ENCODE measurements at regions not wholly inside any gene's neighbourhood (a gene's known extent, or its start where the extent isn't known, plus 50 kb on each side); places are given as distances from the start of the nearest gene placed in this dataset.

DNA sequence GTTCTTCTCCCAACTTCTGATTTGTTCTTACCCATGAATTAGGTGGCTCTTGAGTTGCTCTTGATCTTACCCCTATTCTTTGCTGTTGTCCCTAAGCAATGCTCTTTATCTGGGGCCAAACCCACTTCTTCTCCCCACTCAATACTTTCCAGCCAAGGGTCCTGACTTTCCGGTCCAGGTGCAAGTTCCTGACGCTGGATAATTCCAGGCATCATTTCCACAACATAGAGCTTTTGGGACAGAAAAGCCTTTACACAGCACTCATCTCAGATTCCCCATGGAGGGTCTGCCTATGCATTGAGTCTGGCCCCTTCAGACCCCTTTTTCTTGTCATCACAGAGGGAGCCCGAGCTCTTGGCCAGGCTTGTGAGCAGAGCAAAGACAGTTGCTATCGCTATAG is 85.4 kb upstream of the BOC start:
- no peaks in the 10 kb centered on the region for H3K36me3 ChIP-seq (ENCODE audit: control insufficient read depth, insufficient read depth, low read length)
- no peaks in the 10 kb centered on the region for H3K4me1 ChIP-seq (ENCODE audit: control insufficient read depth, insufficient read depth, low read length)
- H3K27me3 ChIP-seq (ENCODE audit: control insufficient read depth, insufficient read depth, low read length): no peaks in the 10 kb centered on the region
- H3K9ac ChIP-seq (ENCODE audit: low read length): no peak overlapping the region
- H3K4me3 ChIP-seq (ENCODE audit: low read length): no peak overlapping the region
- no peaks in the 10 kb centered on the region for H3K9me3 ChIP-seq (ENCODE audit: control insufficient read depth, low read length)

DNA sequence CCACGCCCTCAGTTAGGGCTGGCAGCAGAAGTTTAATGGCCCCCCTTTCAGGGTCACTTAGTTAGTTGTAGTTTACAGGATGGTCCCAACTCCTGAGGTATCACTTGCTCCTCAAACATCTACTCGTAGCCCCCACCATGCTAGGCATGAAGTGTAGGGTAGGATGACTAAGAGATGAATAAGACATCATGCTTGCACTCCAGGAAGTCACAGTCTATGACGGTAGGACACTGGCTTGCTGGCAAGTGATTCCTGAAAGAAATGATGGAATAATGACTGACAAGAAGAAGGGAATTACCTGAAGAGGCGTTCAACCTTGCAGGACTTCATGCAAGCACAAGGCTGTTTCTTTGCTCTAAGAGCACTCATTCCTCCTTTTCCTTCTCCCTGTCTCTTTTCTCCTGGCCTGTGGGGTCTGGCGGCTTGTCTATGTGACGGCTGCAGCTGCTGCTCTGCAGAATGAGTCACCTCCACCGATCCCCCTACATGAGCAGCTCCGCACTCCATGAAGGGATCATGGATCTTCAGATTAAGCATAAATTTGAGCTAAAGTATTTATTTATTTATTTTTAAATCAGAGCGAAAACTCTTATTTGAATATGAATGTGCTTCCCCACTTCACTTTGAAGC is 82.9 kb upstream of the BOC start:
- H3K4me1 ChIP-seq (ENCODE audit: control insufficient read depth, insufficient read depth, low read length): no peaks in the 10 kb centered on the region
- H3K9ac ChIP-seq (ENCODE audit: low read length): no peak overlapping the region
- H3K27me3 ChIP-seq (ENCODE audit: control insufficient read depth, insufficient read depth, low read length): no peaks in the 10 kb centered on the region
- no peaks in the 10 kb centered on the region for H3K36me3 ChIP-seq (ENCODE audit: control insufficient read depth, insufficient read depth, low read length)
- no peaks in the 10 kb centered on the region for H3K9me3 ChIP-seq (ENCODE audit: control insufficient read depth, low read length)
- H3K4me3 ChIP-seq (ENCODE audit: low read length): no peak overlapping the region

DNA sequence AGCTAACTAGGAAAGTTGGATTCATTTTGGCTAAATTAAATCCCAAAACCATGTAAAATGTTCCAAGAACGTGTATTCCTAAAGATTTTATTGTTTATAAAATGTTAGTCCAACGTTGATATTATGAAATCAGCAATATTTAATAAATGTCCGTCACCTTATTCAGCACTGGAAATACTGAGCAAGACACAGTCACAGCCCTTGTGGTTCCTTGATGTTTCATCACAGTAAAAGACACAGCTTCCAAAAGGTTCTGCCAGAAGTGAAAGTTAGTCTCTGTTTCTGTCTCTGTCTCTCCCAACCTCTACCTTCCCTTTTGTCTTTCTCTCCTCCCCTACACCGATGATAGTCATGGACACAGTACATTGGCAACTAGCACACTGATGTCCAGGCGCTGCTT is 82.2 kb upstream of the BOC start:
- no peaks in the 10 kb centered on the region for H3K9me3 ChIP-seq (ENCODE audit: control insufficient read depth, low read length)
- no peak overlapping the region for H3K9ac ChIP-seq (ENCODE audit: low read length)
- no peaks in the 10 kb centered on the region for H3K27me3 ChIP-seq (ENCODE audit: control insufficient read depth, insufficient read depth, low read length)
- no peaks in the 10 kb centered on the region for H3K36me3 ChIP-seq (ENCODE audit: control insufficient read depth, insufficient read depth, low read length)
- no peak overlapping the region for H3K4me3 ChIP-seq (ENCODE audit: low read length)
- no peaks in the 10 kb centered on the region for H3K4me1 ChIP-seq (ENCODE audit: control insufficient read depth, insufficient read depth, low read length)

DNA sequence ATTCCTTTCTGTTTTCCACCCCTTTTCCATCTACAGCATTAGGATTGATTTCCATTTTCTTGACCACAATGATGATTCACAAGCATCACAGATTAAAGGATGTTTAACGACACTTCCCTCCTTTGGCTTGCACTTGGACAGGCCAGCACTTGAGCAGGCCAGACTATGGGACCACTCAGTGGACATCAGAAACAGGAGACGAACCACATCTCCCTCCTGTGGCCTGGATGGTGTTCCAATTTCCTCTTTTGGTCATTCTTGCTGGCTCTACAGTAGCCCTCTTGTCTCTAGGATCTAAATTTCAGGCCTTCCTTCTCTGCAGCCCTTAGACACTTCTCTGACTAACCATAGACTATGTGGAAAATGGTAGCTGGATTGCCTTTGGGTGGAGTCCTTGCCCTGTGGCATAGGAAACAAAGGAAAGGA is 78.8 kb upstream of the BOC start:
- Histone ChIP-seq H3K27me3 (ENCODE audit: control insufficient read depth, insufficient read depth, low read length) (no peaks in the 10 kb centered on the region), H3K9me3 (ENCODE audit: control insufficient read depth, low read length) (no peaks in the 10 kb centered on the region), H3K36me3 (ENCODE audit: control insufficient read depth, insufficient read depth, low read length) (no peaks in the 10 kb centered on the region), H3K9ac (ENCODE audit: low read length) (no peak overlapping the region), H3K4me1 (ENCODE audit: control insufficient read depth, insufficient read depth, low read length) (no peaks in the 10 kb centered on the region), H3K4me3 (ENCODE audit: low read length) (no peak overlapping the region)

DNA sequence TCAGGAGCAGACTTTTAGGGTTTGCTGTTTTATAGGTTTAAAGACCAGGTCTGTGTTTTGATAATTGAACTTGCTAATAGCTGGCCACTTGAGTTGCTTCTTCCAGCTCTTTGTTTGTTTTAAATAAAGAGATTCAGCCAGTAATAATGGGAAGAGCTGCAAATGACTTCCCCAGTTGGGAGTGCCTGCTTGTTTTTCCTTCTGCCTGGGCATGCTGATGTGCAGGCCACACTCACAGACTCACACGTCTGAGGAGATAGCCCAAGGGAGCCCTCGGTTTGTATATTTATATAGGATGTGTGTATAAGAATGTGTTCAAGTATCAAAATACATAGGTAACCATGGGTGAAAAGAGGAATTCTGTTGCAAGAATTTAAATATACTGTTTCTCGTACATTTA is 78.2 kb upstream of the BOC start:
- Histone ChIP-seq H3K4me3 (ENCODE audit: low read length) (no peak overlapping the region), H3K27me3 (ENCODE audit: control insufficient read depth, insufficient read depth, low read length) (no peaks in the 10 kb centered on the region), H3K36me3 (ENCODE audit: control insufficient read depth, insufficient read depth, low read length) (no peaks in the 10 kb centered on the region), H3K9ac (ENCODE audit: low read length) (no peak overlapping the region), H3K9me3 (ENCODE audit: control insufficient read depth, low read length) (no peaks in the 10 kb centered on the region), H3K4me1 (ENCODE audit: control insufficient read depth, insufficient read depth, low read length) (no peaks in the 10 kb centered on the region)

DNA sequence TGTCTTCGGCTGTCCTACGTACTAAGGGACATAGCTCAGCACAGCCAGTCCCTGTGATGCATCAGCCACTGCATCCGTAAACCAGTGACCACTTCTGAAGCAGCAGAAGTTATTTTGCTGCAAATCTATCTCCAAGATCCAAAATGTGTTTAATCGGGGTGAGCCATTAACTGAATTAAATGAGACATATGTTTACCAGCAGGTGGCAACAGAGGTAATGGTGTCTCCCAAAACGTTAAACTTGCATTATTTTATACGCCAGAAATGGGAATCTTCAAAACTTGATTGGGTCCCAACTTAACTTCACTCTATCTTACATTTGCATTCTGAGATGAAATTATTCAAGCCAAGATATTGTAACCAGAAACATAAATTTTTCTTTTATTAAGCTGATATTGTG is 75.3 kb upstream of the BOC start:
- Histone ChIP-seq H3K36me3 (ENCODE audit: control insufficient read depth, insufficient read depth, low read length) (no peaks in the 10 kb centered on the region), H3K9ac (ENCODE audit: low read length) (no peak overlapping the region), H3K9me3 (ENCODE audit: control insufficient read depth, low read length) (no peaks in the 10 kb centered on the region), H3K27me3 (ENCODE audit: control insufficient read depth, insufficient read depth, low read length) (no peaks in the 10 kb centered on the region), H3K4me3 (ENCODE audit: low read length) (no peak overlapping the region), H3K4me1 (ENCODE audit: control insufficient read depth, insufficient read depth, low read length) (no peaks in the 10 kb centered on the region)

DNA sequence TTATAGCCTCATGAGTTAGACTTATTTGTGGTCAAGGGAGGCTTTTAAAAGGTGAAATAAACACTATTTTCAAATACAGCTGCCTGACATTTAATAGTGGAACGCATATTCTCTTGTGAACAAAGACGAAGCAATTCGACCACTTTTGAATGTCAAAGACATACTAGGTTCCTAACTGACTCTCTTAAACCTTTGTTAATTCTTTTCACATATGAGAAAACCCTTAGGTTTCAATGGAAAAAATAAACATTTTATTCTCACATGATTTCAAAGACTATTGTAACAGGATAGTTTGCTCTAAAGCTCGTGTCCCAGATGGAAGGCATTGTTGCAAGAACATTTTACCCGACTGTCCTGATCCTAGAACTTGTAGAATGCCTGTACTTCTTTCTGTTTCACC is 74.8 kb upstream of the BOC start:
- Histone ChIP-seq H3K9ac (ENCODE audit: low read length) (no peak overlapping the region), H3K9me3 (ENCODE audit: control insufficient read depth, low read length) (no peaks in the 10 kb centered on the region), H3K4me3 (ENCODE audit: low read length) (no peak overlapping the region), H3K36me3 (ENCODE audit: control insufficient read depth, insufficient read depth, low read length) (no peaks in the 10 kb centered on the region), H3K4me1 (ENCODE audit: control insufficient read depth, insufficient read depth, low read length) (no peaks in the 10 kb centered on the region), H3K27me3 (ENCODE audit: control insufficient read depth, insufficient read depth, low read length) (no peaks in the 10 kb centered on the region)

DNA sequence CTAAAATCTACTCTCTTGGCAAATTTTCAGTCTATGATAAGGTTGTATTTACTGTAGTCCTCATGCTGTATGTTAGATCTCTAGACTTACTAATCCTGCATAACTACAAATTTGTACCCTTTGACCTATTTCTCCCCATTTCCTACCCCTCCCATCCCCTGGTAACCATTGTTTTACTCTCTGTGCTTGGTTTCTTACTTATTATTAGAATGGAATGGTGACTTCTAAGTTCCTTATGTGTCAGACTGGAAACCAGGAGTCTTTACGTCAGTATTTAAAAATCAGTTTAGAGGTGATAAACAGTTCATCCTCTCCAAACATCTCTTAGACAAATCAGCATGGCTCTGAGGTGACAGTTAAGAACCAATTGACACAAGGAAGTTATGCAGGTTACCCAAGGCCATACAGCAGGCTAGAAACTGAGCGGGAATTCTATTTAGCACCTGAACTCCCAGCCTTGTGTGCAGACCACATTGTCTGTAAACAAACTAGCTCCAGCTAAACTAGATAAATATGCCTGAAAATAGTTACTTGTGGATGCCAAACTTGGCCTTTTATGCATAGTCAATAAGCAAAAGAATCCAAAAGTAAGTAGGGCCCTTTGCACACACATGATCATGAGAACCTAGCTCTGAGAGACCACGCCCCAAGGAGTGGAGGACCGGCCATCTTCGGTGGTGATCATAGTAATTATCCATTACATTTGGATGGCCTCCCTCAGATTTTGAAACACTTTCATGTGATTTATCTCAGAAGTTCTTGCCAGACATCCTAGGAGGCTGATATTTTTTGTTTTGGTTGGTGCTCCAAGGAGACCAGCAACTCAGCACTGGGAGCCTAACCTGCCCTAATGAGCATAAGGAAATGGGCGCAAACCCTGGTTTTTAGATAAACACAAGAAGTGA is 72.3 kb upstream of the BOC start:
- no peaks in the 10 kb centered on the region for H3K4me1 ChIP-seq (ENCODE audit: control insufficient read depth, insufficient read depth, low read length)
- H3K9ac ChIP-seq (ENCODE audit: low read length): no peak overlapping the region
- no peak overlapping the region for H3K4me3 ChIP-seq (ENCODE audit: low read length)
- H3K36me3 ChIP-seq (ENCODE audit: control insufficient read depth, insufficient read depth, low read length): no peaks in the 10 kb centered on the region
- H3K27me3 ChIP-seq (ENCODE audit: control insufficient read depth, insufficient read depth, low read length): no peaks in the 10 kb centered on the region
- no peaks in the 10 kb centered on the region for H3K9me3 ChIP-seq (ENCODE audit: control insufficient read depth, low read length)

DNA sequence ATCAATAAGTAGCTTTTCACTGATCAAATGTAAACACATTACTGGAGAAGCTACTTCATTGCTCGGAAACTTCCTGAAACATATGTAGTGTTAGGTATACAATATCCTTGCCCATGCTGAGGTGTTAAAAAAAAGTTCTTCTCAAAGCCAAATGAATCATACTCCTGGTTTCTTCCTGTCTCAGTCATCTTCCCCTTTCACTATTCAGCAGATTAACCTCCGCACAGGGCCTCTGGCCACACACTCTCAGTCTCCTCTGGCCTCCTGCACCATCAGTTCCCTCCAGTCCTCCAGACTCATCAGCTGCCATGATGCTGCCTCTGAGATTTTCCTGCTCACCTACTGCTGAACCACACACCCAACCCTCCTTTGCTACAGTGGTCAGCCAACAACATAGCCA is 70.5 kb upstream of the BOC start:
- Histone ChIP-seq H3K4me1 (ENCODE audit: control insufficient read depth, insufficient read depth, low read length) (no peaks in the 10 kb centered on the region), H3K9me3 (ENCODE audit: control insufficient read depth, low read length) (no peaks in the 10 kb centered on the region), H3K36me3 (ENCODE audit: control insufficient read depth, insufficient read depth, low read length) (no peaks in the 10 kb centered on the region), H3K9ac (ENCODE audit: low read length) (no peak overlapping the region), H3K27me3 (ENCODE audit: control insufficient read depth, insufficient read depth, low read length) (no peaks in the 10 kb centered on the region), H3K4me3 (ENCODE audit: low read length) (no peak overlapping the region)

DNA sequence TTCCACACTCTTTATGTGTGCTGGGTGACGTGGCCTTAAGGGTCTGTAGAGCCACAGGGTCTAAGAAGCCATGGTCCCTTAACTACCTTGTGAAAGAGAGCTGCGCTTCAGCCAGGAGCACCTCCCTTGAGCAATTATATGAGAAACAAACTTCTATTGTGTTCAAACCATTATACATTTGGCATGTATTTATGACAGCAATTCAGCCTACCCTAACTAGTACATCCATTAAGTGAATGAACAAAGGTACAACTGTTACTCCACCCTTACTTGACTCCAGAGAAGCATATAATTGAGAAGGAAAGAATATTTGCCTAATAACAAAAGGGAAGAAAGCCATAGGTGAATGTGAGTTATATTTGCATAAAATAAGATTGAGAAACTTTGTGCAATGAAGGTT is 69.8 kb upstream of the BOC start:
- H3K27me3 ChIP-seq (ENCODE audit: control insufficient read depth, insufficient read depth, low read length): no peaks in the 10 kb centered on the region
- H3K9me3 ChIP-seq (ENCODE audit: control insufficient read depth, low read length): no peaks in the 10 kb centered on the region
- H3K4me1 ChIP-seq (ENCODE audit: control insufficient read depth, insufficient read depth, low read length): no peaks in the 10 kb centered on the region
- H3K36me3 ChIP-seq (ENCODE audit: control insufficient read depth, insufficient read depth, low read length): no peaks in the 10 kb centered on the region
- H3K4me3 ChIP-seq (ENCODE audit: low read length): no peak overlapping the region
- H3K9ac ChIP-seq (ENCODE audit: low read length): no peak overlapping the region

DNA sequence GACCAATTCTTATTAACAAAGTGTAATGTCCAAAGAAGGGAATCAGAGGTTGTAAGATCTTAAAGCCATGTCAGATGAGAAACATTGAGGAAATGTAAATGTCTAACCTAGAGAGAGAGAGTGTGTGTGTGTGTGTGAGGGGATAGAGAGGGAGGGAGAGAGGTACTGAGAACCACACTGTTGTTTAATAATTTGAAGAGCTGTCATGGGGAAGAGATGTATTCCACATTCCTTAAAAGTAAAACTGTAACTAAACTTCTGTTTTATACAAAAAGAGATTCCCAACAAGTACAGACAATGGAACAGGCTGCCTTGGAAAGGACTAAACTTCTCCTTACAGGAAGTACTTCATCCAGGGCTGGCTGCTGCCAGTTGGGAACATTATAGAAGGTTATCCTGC is 68.9 kb upstream of the BOC start:
- H3K4me3 ChIP-seq (ENCODE audit: low read length): no peak overlapping the region
- H3K27me3 ChIP-seq (ENCODE audit: control insufficient read depth, insufficient read depth, low read length): no peaks in the 10 kb centered on the region
- no peaks in the 10 kb centered on the region for H3K36me3 ChIP-seq (ENCODE audit: control insufficient read depth, insufficient read depth, low read length)
- H3K9ac ChIP-seq (ENCODE audit: low read length): no peak overlapping the region
- H3K4me1 ChIP-seq (ENCODE audit: control insufficient read depth, insufficient read depth, low read length): no peaks in the 10 kb centered on the region
- H3K9me3 ChIP-seq (ENCODE audit: control insufficient read depth, low read length): no peaks in the 10 kb centered on the region

DNA sequence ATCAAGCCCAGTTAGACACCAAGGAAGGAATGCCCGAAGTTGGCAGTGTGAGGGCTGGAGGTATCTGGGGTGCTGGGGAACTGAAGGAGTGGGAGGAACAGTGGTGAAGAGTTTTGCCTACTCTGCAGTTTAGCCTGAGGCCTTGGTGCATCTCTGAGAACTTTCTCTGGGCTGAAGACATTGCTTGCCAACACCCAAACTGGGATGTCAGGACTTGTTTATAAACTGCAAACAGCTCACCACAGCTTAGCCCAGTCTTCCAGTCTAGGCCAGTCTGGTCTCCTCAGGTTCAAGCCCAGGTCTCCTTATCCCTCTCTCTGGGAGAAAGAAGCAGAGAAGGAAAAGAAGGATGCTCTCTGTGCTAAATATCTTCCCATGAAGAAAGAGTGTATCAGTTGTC is 68.0 kb upstream of the BOC start:
- no peaks in the 10 kb centered on the region for H3K36me3 ChIP-seq (ENCODE audit: control insufficient read depth, insufficient read depth, low read length)
- no peak overlapping the region for H3K4me3 ChIP-seq (ENCODE audit: low read length)
- H3K4me1 ChIP-seq (ENCODE audit: control insufficient read depth, insufficient read depth, low read length): peaks cover 2% of the 10 kb centered on the region
- no peaks in the 10 kb centered on the region for H3K9me3 ChIP-seq (ENCODE audit: control insufficient read depth, low read length)
- H3K9ac ChIP-seq (ENCODE audit: low read length): no peak overlapping the region
- no peaks in the 10 kb centered on the region for H3K27me3 ChIP-seq (ENCODE audit: control insufficient read depth, insufficient read depth, low read length)

Data from mucosa of stomach (tissue), 1 donor.